ENCODE measurements at regions not wholly inside any gene's neighbourhood (a gene's known extent, or its start where the extent isn't known, plus 50 kb on each side); places are given as distances from the start of the nearest gene placed in this dataset.

- H3K9me3 ChIP-seq: no peaks in the 10 kb centered on the region
- intact Hi-C loops (cut with DNase I): no loop called here
- WGBS: 56% methylated on average over 5 of the region's 5 CpGs
Observed at GRCh38 chr4:177699365-177700213, 257.4 kb upstream of the AGA start.

GRCh38 chr4:177706916-177707315 lies 264.7 kb upstream of the AGA start:
- no peak overlapping the region for H3K27ac ChIP-seq (replicated peaks in 1 of 4)
- no peak for TF ChIP-seq CTCF (IDR thresholded peaks at IDR 0.05)
- no peak overlapping the region for H3K4me3 ChIP-seq
- DNase-seq (ENCODE audit: extremely low spot score): no peak
- no peaks in the 10 kb centered on the region for H3K4me1 ChIP-seq
- 100% methylated on average over 2 of the region's 2 CpGs for WGBS
- no peaks in the 10 kb centered on the region for H3K36me3 ChIP-seq
- no peaks in the 10 kb centered on the region for H3K27me3 ChIP-seq
- H3K9me3 ChIP-seq: no peaks in the 10 kb centered on the region
- intact Hi-C loops (cut with DNase I): no loop called here

More at GRCh38 chr4:177699365-177700213, 257.4 kb upstream of the AGA start:
- no peaks in the 10 kb centered on the region for H3K36me3 ChIP-seq
- no peaks in the 10 kb centered on the region for H3K4me1 ChIP-seq
- no peak overlapping the region for H3K27ac ChIP-seq (replicated peaks in 1 of 4)
- H3K27me3 ChIP-seq: no peaks in the 10 kb centered on the region
- TF ChIP-seq POLR2A (IDR thresholded peaks at IDR 0.05; ENCODE audit: low read depth) (no peak), EP300 (IDR thresholded peaks at IDR 0.05) (no peak), POLR2AphosphoS5 (IDR thresholded peaks at IDR 0.05) (no peak), CTCF (IDR thresholded peaks at IDR 0.05) (no peak)
- DNase-seq (ENCODE audit: extremely low spot score): no peak
- no peak overlapping the region for H3K4me3 ChIP-seq

GRCh38 chr4:177713454-177713853 lies 271.2 kb upstream of the AGA start:
- Histone ChIP-seq H3K27ac (replicated peaks in 1 of 4) (no peak overlapping the region), H3K9me3 (no peaks in the 10 kb centered on the region), H3K4me1 (peaks cover 0 to 9% (median 0%) of the 10 kb centered on the region in 4 donors), H3K27me3 (no peaks in the 10 kb centered on the region), H3K4me3 (no peak overlapping the region), H3K36me3 (no peaks in the 10 kb centered on the region)
- no peak for TF ChIP-seq EP300 (IDR thresholded peaks at IDR 0.05)
- TF ChIP-seq POLR2AphosphoS5 (IDR thresholded peaks at IDR 0.05): no peak
- TF ChIP-seq CTCF (IDR thresholded peaks at IDR 0.05): no peak
- TF ChIP-seq POLR2A (IDR thresholded peaks at IDR 0.05; ENCODE audit: low read depth): no peak
- intact Hi-C loops (cut with DNase I): no loop called here
- 48% methylated on average over 3 of the region's 3 CpGs for WGBS
- no peak for DNase-seq (ENCODE audit: extremely low spot score)

- Histone ChIP-seq H3K4me3 (no peak overlapping the region), H3K9me3 (no peaks in the 10 kb centered on the region), H3K4me1 (peaks cover 0 to 9% (median 0%) of the 10 kb centered on the region in 4 donors), H3K36me3 (no peaks in the 10 kb centered on the region), H3K27ac (replicated peaks in 1 of 4) (no peak overlapping the region), H3K27me3 (no peaks in the 10 kb centered on the region)
- DNase-seq (ENCODE audit: extremely low spot score): no peak
- 35% methylated on average over 1 of the region's 1 CpG for WGBS
- intact Hi-C loops (cut with DNase I): no loop called here
- TF ChIP-seq POLR2AphosphoS5 (IDR thresholded peaks at IDR 0.05): no peak
- no peak for TF ChIP-seq POLR2A (IDR thresholded peaks at IDR 0.05; ENCODE audit: low read depth)
- TF ChIP-seq CTCF (IDR thresholded peaks at IDR 0.05): no peak
- TF ChIP-seq EP300 (IDR thresholded peaks at IDR 0.05): no peak
Observed at GRCh38 chr4:177717407-177717806, 275.2 kb upstream of the AGA start.

- Histone ChIP-seq H3K4me3 (no peak overlapping the region), H3K9me3 (no peaks in the 10 kb centered on the region), H3K36me3 (no peaks in the 10 kb centered on the region), H3K27ac (replicated peaks in 1 of 4) (no peak overlapping the region), H3K4me1 (peaks cover 0 to 9% (median 0%) of the 10 kb centered on the region in 4 donors), H3K27me3 (no peaks in the 10 kb centered on the region)
- TF ChIP-seq POLR2A (IDR thresholded peaks at IDR 0.05; ENCODE audit: low read depth): no peak
- no peak for TF ChIP-seq POLR2AphosphoS5 (IDR thresholded peaks at IDR 0.05)
- TF ChIP-seq EP300 (IDR thresholded peaks at IDR 0.05): no peak
- no peak for TF ChIP-seq CTCF (IDR thresholded peaks at IDR 0.05)
- intact Hi-C loops (cut with DNase I): no loop called here
- DNase-seq (ENCODE audit: extremely low spot score): no peak
- 79% methylated on average over 4 of the region's 4 CpGs for WGBS
Observed at GRCh38 chr4:177718514-177718913, 276.3 kb upstream of the AGA start.

All from esophagus muscularis mucosa (tissue), 4 donors.